ENCODE measurements at regions not wholly inside any gene's neighbourhood (a gene's known extent, or its start where the extent isn't known, plus 50 kb on each side); places are given as distances from the start of the nearest gene placed in this dataset.
A peak's percentile ranks its signal among the peaks of the same experiment; 100 is the strongest.
"Not testable (repeated sequence)": the region's sequence is repeated elsewhere in the genome, so short reads cannot be mapped to it uniquely, and the experiment has no call there.

DNA sequence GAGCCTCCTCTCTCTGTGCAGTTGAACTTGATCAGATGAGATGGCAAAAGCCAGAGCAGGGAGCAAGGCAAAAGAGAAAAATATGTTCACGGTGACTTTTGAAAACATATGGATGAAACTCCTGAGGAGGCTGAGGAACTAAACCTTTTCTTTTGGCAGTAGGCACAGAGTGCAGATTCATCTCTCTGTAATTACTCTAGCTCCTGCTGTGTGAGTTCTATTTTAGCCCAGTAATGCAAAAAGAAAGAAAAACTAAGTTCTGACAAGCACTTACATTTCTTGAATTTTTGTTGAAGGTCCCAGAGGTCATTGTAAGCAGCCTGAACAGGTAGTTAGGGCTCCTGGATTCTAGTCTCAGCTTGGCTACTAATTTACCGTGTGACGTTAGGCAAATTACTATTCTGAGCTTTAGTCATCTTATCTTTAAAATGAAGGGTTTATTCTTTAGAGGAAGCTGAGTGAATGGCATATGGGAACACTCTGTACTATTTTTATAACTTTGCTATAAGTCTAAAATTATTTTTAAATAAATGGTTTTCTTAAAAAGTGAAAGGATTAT lies 114.7 kb upstream of the NBPF26 start:
- not testable (repeated sequence) for H3K27me3 ChIP-seq, H3K4me1 ChIP-seq
- ATAC-seq, result peak; percentile 8

DNA sequence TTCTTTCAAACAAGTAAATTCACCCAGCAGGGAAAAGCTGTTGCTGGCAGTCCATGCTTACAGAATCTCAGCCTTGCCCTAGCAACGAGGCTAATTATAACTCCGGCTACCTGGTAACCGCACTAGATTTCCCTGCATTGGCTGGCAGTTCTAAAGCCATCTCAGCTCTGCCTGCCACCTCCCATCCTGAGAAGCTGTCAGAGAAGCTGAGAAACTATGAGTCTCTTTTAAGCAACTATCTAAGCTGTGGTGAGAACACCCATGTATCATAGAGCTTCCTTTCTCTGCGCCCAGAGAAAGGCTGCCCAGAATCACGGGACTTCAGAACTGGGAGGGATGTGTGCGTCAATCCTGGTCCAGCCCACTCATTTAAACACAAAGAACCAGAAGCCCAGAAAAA lies 113.9 kb upstream of the NBPF26 start:
- ATAC-seq, result peak; percentile 72
- H3K4me3 ChIP-seq; H3K9me3 ChIP-seq; DNase-seq; H3K36me3 ChIP-seq; H3K27me3 ChIP-seq; intact Hi-C loops (cut with DNase I); H3K27ac ChIP-seq; H3K4me1 ChIP-seq: not testable (repeated sequence)

More for the DNA sequence above, 114.7 kb upstream of the NBPF26 start:
- intact Hi-C loops (cut with DNase I); H3K4me3 ChIP-seq; H3K36me3 ChIP-seq; H3K27ac ChIP-seq; DNase-seq; H3K9me3 ChIP-seq: not testable (repeated sequence)

- H3K27ac ChIP-seq; intact Hi-C loops (cut with DNase I): not testable (repeated sequence)
Observed at GRCh38 chr1:120614931-120615639, 108.7 kb upstream of the NBPF26 start.

GRCh38 chr1:120617493-120617892 lies 106.3 kb upstream of the NBPF26 start:
- DNase-seq; H3K36me3 ChIP-seq; intact Hi-C loops (cut with DNase I); H3K27me3 ChIP-seq; H3K27ac ChIP-seq; H3K4me1 ChIP-seq; ATAC-seq; H3K4me3 ChIP-seq; H3K9me3 ChIP-seq: not testable (repeated sequence)

More at GRCh38 chr1:120614931-120615639, 108.7 kb upstream of the NBPF26 start:
- peak; percentile 88 for ATAC-seq
- H3K27me3 ChIP-seq, H3K4me3 ChIP-seq, H3K9me3 ChIP-seq, DNase-seq, H3K36me3 ChIP-seq, H3K4me1 ChIP-seq: not testable (repeated sequence)

DNA sequence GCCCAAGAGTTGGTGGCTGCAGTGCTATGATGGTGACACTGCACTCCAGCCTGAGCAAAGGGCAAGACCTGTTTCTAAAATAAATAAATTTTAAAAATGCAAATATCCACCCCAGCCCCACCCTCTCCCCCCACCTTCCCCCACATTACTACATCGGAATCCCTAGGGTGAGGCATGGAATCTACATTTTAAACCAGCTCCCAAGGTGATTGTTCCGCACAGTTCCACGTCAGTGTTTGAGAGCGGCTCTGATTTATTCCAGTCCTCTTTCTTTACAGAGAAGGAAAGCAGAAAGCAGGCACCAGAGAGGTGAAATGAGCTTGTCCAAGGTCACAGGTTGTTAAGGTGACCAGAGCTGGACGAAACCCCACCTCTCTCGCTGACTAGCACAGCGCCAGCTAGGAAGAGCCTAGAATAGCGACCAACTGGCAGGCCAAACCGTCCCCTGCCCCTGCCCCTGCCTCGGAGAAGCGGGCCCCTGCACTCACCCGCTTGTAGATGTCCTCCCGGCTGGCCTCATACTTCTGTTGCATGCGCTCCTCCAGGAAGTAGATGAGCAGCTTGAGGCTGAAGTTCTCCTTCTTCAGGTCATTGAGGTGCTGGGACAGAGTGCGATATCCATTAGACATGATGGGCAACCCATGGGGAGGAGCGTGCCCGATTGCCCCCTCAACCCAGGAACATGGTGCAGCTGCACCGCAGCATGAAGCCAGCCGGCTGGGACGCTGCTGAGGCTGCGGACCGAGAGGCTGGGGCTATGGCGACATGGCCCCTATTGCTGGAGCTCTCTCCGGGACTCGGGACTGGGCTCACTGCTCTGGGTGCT lies 103.7 kb upstream of the NBPF26 start:
- ATAC-seq, result peak; percentile 68
- H3K36me3 ChIP-seq; H3K4me3 ChIP-seq; H3K4me1 ChIP-seq; H3K27me3 ChIP-seq; H3K27ac ChIP-seq; intact Hi-C loops (cut with DNase I); DNase-seq; H3K9me3 ChIP-seq: not testable (repeated sequence)

GRCh38 chr1:120620693-120620969 lies 103.1 kb upstream of the NBPF26 start:
- ATAC-seq; H3K9me3 ChIP-seq; H3K27ac ChIP-seq; H3K4me1 ChIP-seq; H3K36me3 ChIP-seq; intact Hi-C loops (cut with DNase I); H3K27me3 ChIP-seq; H3K4me3 ChIP-seq; DNase-seq: not testable (repeated sequence)

DNA sequence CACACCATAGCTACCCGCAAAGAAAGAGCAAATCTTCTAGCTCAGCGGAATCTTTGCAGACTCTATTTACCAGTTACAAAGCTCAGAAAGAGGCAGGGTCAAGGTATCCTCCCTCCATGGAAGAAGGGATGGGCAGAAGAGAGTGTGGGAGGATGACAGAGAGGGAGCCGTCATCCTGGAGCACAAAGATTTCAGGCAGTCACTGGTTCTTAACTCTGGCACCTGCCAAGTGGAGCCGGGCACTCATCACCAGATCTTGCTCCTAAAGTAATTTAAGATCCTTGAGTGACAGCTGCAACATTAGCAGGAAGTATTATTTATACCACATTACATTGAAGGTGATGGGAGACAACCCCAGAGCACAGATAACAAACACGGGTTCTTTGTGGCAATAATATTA lies 102.5 kb upstream of the NBPF26 start:
- ATAC-seq; H3K9me3 ChIP-seq; H3K27me3 ChIP-seq; H3K4me3 ChIP-seq; DNase-seq; H3K27ac ChIP-seq; intact Hi-C loops (cut with DNase I); H3K36me3 ChIP-seq; H3K4me1 ChIP-seq: not testable (repeated sequence)

DNA sequence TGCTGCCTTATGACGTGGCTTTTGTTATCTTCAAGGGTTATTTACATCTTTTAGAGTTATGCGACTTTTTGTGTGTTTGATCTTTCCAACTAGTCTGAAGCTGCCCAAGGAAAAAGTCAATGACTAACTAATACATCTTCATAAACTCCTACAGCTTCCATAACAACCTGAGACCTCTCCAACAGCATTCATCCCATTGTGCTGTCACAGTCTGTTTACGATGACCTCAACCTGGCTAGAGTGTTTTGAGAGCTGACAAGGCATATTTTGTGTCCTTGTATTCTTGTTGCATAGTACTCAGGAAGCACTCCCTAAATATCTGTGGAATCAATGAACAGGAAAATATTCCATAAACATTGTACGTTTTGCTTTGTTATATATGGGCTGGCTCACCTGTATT lies 100.2 kb upstream of the NBPF26 start:
- H3K4me1 ChIP-seq; DNase-seq; H3K27me3 ChIP-seq; H3K36me3 ChIP-seq; ATAC-seq; intact Hi-C loops (cut with DNase I); H3K27ac ChIP-seq; H3K9me3 ChIP-seq; H3K4me3 ChIP-seq: not testable (repeated sequence)

DNA sequence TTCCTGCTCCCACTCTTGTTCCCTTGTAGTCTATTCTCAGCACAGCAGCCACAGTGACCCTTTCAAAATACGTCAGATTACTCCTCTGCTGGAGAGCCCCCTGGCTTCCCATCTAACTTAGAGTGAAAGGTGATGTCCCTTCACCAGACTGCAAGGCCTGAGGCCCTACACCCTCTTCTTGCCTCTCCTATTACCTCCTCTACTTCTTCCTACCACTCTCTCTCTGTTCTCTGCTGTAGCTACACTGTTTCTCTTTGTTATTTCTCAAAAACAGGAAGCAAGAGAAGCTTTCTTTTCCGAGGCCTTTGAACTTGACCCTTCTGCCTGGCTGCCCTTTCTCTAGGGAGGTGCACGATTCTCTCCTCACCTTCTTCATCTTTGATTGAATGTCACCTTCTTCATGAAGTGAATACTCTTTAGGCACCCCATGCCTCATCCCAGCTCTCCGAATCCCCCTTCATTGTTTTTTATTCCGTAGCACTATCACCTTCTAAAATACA lies 99.1 kb upstream of the NBPF26 start:
- intact Hi-C loops (cut with DNase I); H3K4me1 ChIP-seq; H3K27ac ChIP-seq; DNase-seq; ATAC-seq; H3K4me3 ChIP-seq; H3K27me3 ChIP-seq; H3K9me3 ChIP-seq; H3K36me3 ChIP-seq: not testable (repeated sequence)

GRCh38 chr1:120629832-120630455 lies 93.8 kb upstream of the NBPF26 start:
- ATAC-seq; intact Hi-C loops (cut with DNase I); H3K36me3 ChIP-seq; H3K9me3 ChIP-seq; H3K27ac ChIP-seq; H3K4me1 ChIP-seq; H3K4me3 ChIP-seq; DNase-seq; H3K27me3 ChIP-seq: not testable (repeated sequence)

- DNase-seq; H3K4me1 ChIP-seq; H3K4me3 ChIP-seq; H3K36me3 ChIP-seq; H3K27me3 ChIP-seq; intact Hi-C loops (cut with DNase I); H3K9me3 ChIP-seq; H3K27ac ChIP-seq: not testable (repeated sequence)
- ATAC-seq, result peak; percentile 71
Observed at GRCh38 chr1:120634816-120635806, 88.6 kb upstream of the NBPF26 start.

- H3K36me3 ChIP-seq; H3K4me3 ChIP-seq; DNase-seq; intact Hi-C loops (cut with DNase I); H3K4me1 ChIP-seq; H3K27me3 ChIP-seq; H3K27ac ChIP-seq; H3K9me3 ChIP-seq; ATAC-seq: not testable (repeated sequence)
Observed at GRCh38 chr1:120640261-120641013, 83.3 kb upstream of the NBPF26 start.

DNA sequence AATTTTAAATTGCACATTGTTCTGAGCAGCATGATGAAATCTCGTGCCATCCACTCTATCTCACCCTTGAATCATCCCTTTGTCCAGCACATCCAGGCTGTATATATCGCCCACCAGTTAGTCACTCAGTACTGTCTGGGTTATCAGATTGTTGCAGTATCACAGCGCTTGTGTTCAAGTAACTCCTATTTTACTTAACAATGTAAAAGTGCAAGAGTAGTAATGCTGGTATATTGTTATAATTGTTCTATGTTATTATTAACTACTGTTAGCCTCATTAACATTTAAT lies 82.8 kb upstream of the NBPF26 start:
- H3K27ac ChIP-seq; H3K4me3 ChIP-seq; ATAC-seq; H3K4me1 ChIP-seq; intact Hi-C loops (cut with DNase I); H3K27me3 ChIP-seq; DNase-seq; H3K9me3 ChIP-seq; H3K36me3 ChIP-seq: not testable (repeated sequence)
